CD4-positive, alpha-beta T cell (primary cell): ENCODE measurements at regions not wholly inside any gene's neighbourhood (a gene's known extent, or its start where the extent isn't known, plus 50 kb on each side); places are given as distances from the start of the nearest gene placed in this dataset.

ENCODE experiments used
- ATAC-seq: fragments of 200-7000 bp; cut with Tn5 transposase; one replicate; pipeline ENCODE4 v1.10.0; 2022; ENCODE audit warnings: mild to moderate bottlenecking; ENCODE audit not compliant: poor library complexity
- CTCF ChIA-PET: fragments of 350-600 bp; sonication (Branson Sonifier 250); formaldehyde crosslinking; loops from one replicate; lab custom pipeline; 2021; ENCODE audit warnings: antibody characterized with exemption, inconsistent platforms; lab: Charles Lee
- POLR2A ChIA-PET: fragments of 350-600 bp; sonication (Branson Sonifier 250); formaldehyde crosslinking; loops from one replicate; lab custom pipeline; 2021; ENCODE audit warnings: antibody characterized with exemption, inconsistent platforms; lab: Charles Lee
- DNase-seq, 14 experiments: peaks; one replicate each; pipeline ENCODE4 v3.0.0-alpha.2; 2013 to 2020; ENCODE audit warnings: mixed read lengths in 2 of 14
- H3K27ac ChIP-seq, 2 donors: one replicate each; pipeline versions ENCODE4 v1.5.1 to v1.7.0; 2013; ENCODE audit warnings: low read length in 2 of 2, low read depth in 1 of 2, mild to moderate bottlenecking in 1 of 2
- H3K27me3 ChIP-seq, 2 experiments: 1 replicate in 1 of 2; 2 replicates in 1 of 2; pipeline versions ENCODE4 v1.6.1 to v1.7.0; 2013; ENCODE audit warnings: low read length in 2 of 2, control low read depth in 1 of 2, mild to moderate bottlenecking in 1 of 2, moderate library complexity in 1 of 2; ENCODE audit not compliant: insufficient read depth in 2 of 2, control insufficient read depth in 1 of 2
- H3K36me3 ChIP-seq: one replicate; pipeline ENCODE4 v1.6.1; 2013; ENCODE audit warnings: low read length, control low read depth; ENCODE audit not compliant: insufficient read depth
- H3K4me1 ChIP-seq: one replicate; pipeline ENCODE4 v1.6.1; 2013; ENCODE audit warnings: low read length, control low read depth; ENCODE audit not compliant: insufficient read depth
- H3K4me3 ChIP-seq: one replicate; pipeline ENCODE4 v1.5.1; 2013; ENCODE audit warnings: mild to moderate bottlenecking, low read length, moderate library complexity
- H3K9me3 ChIP-seq, 2 experiments: 1 replicate in 1 of 2; 2 replicates in 1 of 2; pipeline versions ENCODE4 v1.6.1 to v1.7.0; 2013; ENCODE audit warnings: low read length in 2 of 2, mild to moderate bottlenecking in 2 of 2, control low read depth in 1 of 2, moderate library complexity in 1 of 2; ENCODE audit not compliant: control insufficient read depth in 1 of 2, insufficient read depth in 1 of 2
- H3K27ac Mint-ChIP-seq: one replicate; pipeline ENCODE4 v1.8.0; 2020; ENCODE audit warnings: mixed read lengths
- H3K27me3 Mint-ChIP-seq: one replicate; pipeline ENCODE4 v1.8.0; 2021; ENCODE audit warnings: mixed read lengths
- H3K36me3 Mint-ChIP-seq: one replicate; pipeline ENCODE4 v1.8.0; 2021; ENCODE audit warnings: low read depth, mixed read lengths
- H3K4me1 Mint-ChIP-seq: one replicate; pipeline ENCODE4 v1.8.0; 2021; ENCODE audit warnings: low read depth, mixed read lengths
- H3K4me3 Mint-ChIP-seq: one replicate; pipeline ENCODE4 v1.8.0; 2020; ENCODE audit warnings: mild to moderate bottlenecking, mixed read lengths
- H3K9me3 Mint-ChIP-seq: one replicate; pipeline ENCODE4 v1.8.0; 2020; ENCODE audit warnings: mixed read lengths
- CTCF ChIP-seq: fragments of 200-600 bp; IDR thresholded peaks from one replicate; pipeline ENCODE4 v1.8.0; 2022; ENCODE audit warnings: antibody characterized with exemption, mild to moderate bottlenecking
- intact Hi-C, 2 experiments: fragments of 100-400 bp; cut with DNase I in 1 of 2; cut with micrococcal nuclease in 1 of 2; formaldehyde crosslinking; loops; one replicate each; pipeline versions ENCODE4 v1.15.1 to v1.9.0; 2023 to 2025; cut with DNase I, micrococcal nuclease

- no peak for TF ChIP-seq CTCF
- Histone ChIP-seq H3K27ac (no peak overlapping the region), H3K4me1 (no peaks in the 10 kb centered on the region), H3K9me3 (peaks cover 0 to 10% of the 10 kb centered on the region in 2 experiments), H3K4me3 (no peak overlapping the region), H3K36me3 (no peaks in the 10 kb centered on the region), H3K27me3 (no peaks in the 10 kb centered on the region)
- DNase-seq: no peak
- no peak for ATAC-seq
- POLR2A ChIA-PET: no interaction called here
- Mint-ChIP-seq H3K4me3 (no peak overlapping the region), H3K27ac (no peak overlapping the region), H3K4me1 (no peaks in the 10 kb centered on the region), H3K36me3 (no peaks in the 10 kb centered on the region), H3K9me3 (peaks cover 12% of the 10 kb centered on the region), H3K27me3 (no peaks in the 10 kb centered on the region)
- CTCF ChIA-PET: no interaction called here
- intact Hi-C loops: no loop called here
Measured at GRCh38 chr12:115012861-115013235, 328.9 kb upstream of the TBX3 start.

- H3K27ac Mint-ChIP-seq: no peak overlapping the region
Measured at GRCh38 chr12:115011703-115012102, 327.7 kb upstream of the TBX3 start.

GRCh38 chr12:115010324-115010995 is 326.5 kb upstream of the TBX3 start:
- Histone ChIP-seq H3K36me3 (no peaks in the 10 kb centered on the region), H3K4me3 (no peak overlapping the region), H3K27ac (no peak overlapping the region), H3K9me3 (peaks cover 0 to 10% of the 10 kb centered on the region in 2 experiments), H3K27me3 (no peaks in the 10 kb centered on the region), H3K4me1 (no peaks in the 10 kb centered on the region)
- DNase-seq (no peak), ATAC-seq (no peak)
- Mint-ChIP-seq H3K27ac (no peak overlapping the region), H3K4me3 (no peak overlapping the region), H3K9me3 (peaks cover 11% of the 10 kb centered on the region), H3K36me3 (no peaks in the 10 kb centered on the region), H3K27me3 (no peaks in the 10 kb centered on the region), H3K4me1 (no peaks in the 10 kb centered on the region)
- intact Hi-C loops: no loop called here
- ChIA-PET POLR2A (no interaction called here), CTCF (no interaction called here)
- TF ChIP-seq CTCF: no peak

More at GRCh38 chr12:115011703-115012102, 327.7 kb upstream of the TBX3 start:
- DNase-seq (no peak), ATAC-seq (no peak)
- no peaks in the 10 kb centered on the region for H3K36me3 Mint-ChIP-seq
- H3K9me3 ChIP-seq: peaks cover 0 to 10% of the 10 kb centered on the region in 2 experiments
- H3K27me3 ChIP-seq: no peaks in the 10 kb centered on the region
- H3K27ac ChIP-seq: no peak overlapping the region
- ChIA-PET CTCF (no interaction called here), POLR2A (no interaction called here)
- no peak overlapping the region for H3K4me3 ChIP-seq
- peaks cover 11% of the 10 kb centered on the region for H3K9me3 Mint-ChIP-seq
- no peaks in the 10 kb centered on the region for H3K27me3 Mint-ChIP-seq
- no peak overlapping the region for H3K4me3 Mint-ChIP-seq
- intact Hi-C loops: no loop called here
- H3K4me1 ChIP-seq: no peaks in the 10 kb centered on the region
- H3K4me1 Mint-ChIP-seq: no peaks in the 10 kb centered on the region
- no peaks in the 10 kb centered on the region for H3K36me3 ChIP-seq
- TF ChIP-seq CTCF: no peak
